Activated naive CD4-positive, alpha-beta T cell (primary cell): ENCODE measurements at regions not wholly inside any gene's neighbourhood (a gene's known extent, or its start where the extent isn't known, plus 50 kb on each side); places are given as distances from the start of the nearest gene placed in this dataset.
"Not testable (repeated sequence)": the region's sequence is repeated elsewhere in the genome, so short reads cannot be mapped to it uniquely, and the experiment has no call there.

Source experiments
- DNase-seq, 4 experiments: peaks; one replicate each; lab custom pipeline; 2025; lab: John Stamatoyannopoulos, UW

GRCh38 chrX:8025705-8026104 lies 98.5 kb upstream of the PNPLA4 start:
- no peak for DNase-seq

DNA sequence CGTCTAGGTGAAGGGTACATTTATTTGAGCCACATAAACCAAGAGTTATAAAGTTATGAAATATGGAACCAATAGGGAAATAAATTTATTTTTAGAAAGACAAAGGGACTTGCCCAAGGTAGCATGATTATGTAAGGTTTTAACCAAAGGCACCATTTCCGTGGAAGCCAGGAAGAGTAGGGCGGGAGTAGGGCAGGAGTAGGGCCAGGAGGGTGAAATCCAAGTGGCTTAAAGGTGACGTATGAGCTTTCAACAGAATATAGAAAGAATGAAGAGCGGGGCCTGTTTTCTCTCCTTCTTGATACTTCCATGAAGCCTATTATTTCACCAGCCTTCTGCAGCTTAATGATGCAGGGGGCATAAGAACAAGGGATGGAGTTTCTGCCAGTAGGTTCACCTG lies 91.7 kb upstream of the PNPLA4 start:
- no peak for DNase-seq

DNA sequence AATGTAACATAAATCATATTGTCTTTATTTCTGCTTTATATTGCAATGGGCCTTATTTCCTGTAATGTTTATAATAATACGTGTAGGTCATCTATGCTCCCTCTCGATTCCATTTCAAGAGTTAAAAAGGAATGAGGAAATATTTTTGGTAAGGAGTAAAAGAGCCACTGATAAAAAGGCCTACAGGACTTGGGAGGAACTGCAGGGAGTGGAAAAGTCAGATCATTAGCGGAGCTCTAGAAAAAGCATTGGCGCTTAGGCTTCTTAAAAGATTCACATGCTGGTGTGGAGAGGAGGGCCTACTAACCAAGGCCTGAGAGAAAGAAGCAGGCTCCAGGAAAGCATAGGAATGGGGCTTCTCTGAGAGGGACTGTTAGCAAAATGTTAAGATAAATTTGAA lies 82.9 kb upstream of the PNPLA4 start:
- DNase-seq = no peak

DNA sequence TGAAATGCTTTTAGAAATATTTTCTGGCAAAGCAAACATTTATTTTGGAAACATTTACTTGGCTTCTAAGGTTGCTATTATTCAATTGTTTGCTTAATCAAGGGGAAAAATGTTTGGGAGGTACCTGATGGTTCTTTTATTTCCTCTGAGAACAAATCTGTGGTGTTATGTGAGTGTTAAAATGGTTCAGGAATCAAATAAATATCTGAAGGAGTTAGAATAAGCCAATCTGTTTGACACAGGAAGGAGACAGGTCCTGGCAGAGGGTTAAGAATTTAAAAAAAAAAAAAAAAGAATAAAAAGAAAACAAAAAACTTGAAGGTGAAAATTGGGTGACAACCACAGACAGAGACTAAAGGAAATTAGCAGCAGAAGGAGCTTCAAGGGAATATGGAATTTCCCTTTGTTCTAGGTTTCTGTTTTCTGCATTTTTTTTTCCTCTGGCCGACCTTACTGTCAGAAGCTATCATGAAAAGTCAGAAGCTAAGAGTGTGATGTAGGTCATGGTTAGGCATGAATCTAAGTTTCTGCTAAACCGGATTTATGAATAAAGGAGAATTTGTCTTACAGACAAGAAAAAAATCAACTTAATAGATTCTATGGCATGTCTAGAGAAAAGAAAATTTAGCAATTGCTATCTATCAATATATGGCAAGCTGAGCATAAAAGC lies 78.6 kb upstream of the PNPLA4 start:
- DNase-seq = no peak

DNA sequence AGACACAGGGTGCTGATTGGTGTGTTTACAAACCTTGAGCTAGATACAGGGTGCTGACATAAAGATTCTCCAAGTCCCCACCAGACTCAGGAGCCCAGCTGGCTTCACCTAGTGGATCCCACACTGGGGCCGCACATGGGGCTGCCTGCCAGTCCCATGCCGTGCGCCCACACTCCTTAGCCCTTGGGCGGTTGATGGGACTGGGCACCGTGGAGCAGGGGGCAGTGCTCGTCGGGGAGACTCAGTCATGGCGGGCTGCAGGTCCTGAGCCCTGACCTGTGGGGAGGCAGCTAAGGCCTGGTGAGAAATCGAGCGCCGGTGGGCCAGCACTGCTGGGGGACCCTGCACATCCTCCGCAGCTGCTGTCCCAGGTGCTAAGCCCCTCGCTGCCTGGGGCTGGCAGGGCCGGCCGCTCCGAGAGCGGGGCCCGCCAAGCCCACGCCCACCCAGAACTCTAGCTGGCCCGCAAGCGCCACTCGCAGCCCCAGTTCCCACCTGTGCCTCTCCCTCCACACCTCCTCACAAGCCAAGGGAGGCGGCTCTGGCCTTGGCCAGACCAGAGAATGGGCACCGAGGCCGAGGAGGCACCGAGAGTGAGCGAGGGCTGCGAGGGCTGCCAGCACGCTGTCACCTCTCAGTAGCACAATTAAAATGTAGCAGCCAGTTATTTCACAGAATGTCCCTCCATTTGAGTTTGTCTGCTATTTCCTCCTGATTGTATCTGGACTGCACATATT lies 76.1 kb upstream of the PNPLA4 start:
- DNase-seq = no peak

- DNase-seq = no peak
Measured at GRCh38 chrX:7996851-7997250, 69.6 kb upstream of the PNPLA4 start.

GRCh38 chrX:7996414-7996813 lies 69.2 kb upstream of the PNPLA4 start:
- peak in 1 of 4 experiments; percentile 0 for DNase-seq

DNA sequence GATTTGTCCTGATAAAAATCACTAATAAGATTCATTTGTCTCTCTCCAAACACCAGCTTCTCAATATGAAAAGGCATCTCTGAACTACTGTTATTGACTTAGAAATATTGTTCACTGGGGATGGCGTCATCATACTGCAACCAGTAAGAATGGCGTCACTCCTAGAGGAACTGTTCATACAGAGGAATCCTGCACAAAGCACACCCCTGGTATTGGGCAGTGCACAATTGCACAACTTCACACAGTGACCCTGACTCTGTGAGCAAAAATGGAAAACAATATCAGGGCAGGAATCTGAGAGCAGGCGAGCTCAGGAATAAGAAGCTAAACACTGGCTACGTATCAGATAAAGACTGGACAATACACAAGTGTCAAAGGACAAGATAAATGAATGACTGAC lies 66.7 kb upstream of the PNPLA4 start:
- no peak for DNase-seq

- not testable (repeated sequence) for DNase-seq
Measured at GRCh38 chrX:7988013-7988759, 61.0 kb upstream of the PNPLA4 start.

DNA sequence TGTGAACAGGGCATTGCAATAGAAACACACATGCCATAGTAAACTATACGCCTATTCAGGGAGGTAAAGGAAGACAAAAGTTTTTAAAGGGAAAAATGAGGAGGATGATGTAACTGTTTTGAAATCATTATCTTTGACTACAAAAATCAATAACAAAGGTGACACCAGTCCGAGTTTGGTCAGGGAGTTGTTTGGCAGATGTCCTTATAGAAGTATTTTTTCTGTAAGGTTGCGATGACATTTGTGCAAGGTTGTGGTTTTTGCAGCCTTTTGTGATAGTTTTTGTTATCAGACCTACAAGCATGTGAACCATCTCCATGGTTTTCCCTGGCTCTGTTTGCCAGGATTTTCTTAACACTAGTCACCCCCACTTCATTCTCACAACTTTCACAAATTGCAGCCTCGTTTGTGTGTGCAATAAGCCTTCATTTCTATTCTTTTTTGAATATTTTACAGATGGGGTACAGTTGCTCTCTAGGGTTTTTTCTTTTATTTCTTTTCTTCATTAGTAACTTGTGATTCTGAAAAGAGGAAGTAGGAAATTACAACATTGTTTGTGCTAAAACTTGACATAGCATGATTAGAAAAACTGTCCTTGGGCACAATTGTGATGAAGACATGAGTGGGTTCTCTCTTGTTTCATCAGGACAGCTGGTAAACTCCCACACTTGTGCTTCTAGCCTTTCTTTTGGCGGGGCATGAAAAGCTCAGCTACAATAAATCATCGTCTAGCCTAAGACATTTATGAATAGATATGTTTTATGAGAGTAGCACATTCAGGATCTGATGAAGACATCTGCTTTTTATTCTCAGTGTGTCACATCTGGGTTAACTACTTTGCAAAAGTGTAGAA lies 60.2 kb upstream of the PNPLA4 start:
- DNase-seq = no peak

DNA sequence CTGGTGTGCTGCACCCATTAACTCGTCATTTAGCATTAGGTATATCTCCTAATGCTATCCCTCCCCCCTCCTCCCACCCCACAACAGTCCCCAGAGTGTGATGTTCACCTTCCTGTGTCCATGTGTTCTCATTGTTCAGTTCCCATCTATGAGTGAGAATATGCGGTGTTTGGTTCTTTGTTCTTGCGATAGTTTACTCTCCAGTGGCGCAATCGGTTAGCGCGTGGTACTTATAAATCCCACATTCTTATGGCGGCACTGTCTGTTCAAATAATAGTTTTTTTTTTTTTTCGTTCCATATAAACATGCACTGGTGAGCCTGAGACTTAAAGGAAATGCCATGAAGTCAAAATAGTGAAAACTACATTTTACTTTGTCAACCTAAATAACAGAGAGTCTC lies 59.5 kb upstream of the PNPLA4 start:
- DNase-seq = not testable (repeated sequence)

- DNase-seq = no peak
Measured at GRCh38 chrX:7985568-7985967, 58.4 kb upstream of the PNPLA4 start.

GRCh38 chrX:7983581-7983980 lies 56.4 kb upstream of the PNPLA4 start:
- no peak for DNase-seq
